Activated CD8-positive, alpha-beta T cell treated with anti-CD3 and anti-CD28 coated beads for 36 hours (primary cell): ENCODE measurements at regions not wholly inside any gene's neighbourhood (a gene's known extent, or its start where the extent isn't known, plus 50 kb on each side); places are given as distances from the start of the nearest gene placed in this dataset.

ENCODE experiments used
- ATAC-seq: fragments of 200-7000 bp; cut with Tn5 transposase; one replicate; pipeline ENCODE4 v1.10.0; 2021; ENCODE audit warnings: mild to moderate bottlenecking, moderate library complexity
- CTCF ChIA-PET: fragments of 350-600 bp; sonication (Branson Sonifier 250); formaldehyde crosslinking; loops from one replicate; lab custom pipeline; 2021; ENCODE audit warnings: antibody characterized with exemption; lab: Charles Lee
- POLR2A ChIA-PET: fragments of 350-600 bp; sonication (Branson Sonifier 250); formaldehyde crosslinking; loops from one replicate; lab custom pipeline; 2021; ENCODE audit warnings: antibody characterized with exemption; lab: Charles Lee
- DNase-seq: peaks from one replicate; pipeline ENCODE4 v3.0.0-alpha.2; 2020
- H3K27ac Mint-ChIP-seq: one replicate; pipeline ENCODE4 v1.8.0; 2021; ENCODE audit warnings: mild to moderate bottlenecking, mixed read lengths
- H3K27me3 Mint-ChIP-seq: one replicate; pipeline ENCODE4 v1.8.0; 2021; ENCODE audit warnings: mixed read lengths
- H3K36me3 Mint-ChIP-seq: one replicate; pipeline ENCODE4 v1.8.0; 2021; ENCODE audit warnings: low read depth, mixed read lengths
- H3K4me1 Mint-ChIP-seq: one replicate; pipeline ENCODE4 v1.8.0; 2021; ENCODE audit warnings: low read depth, mixed read lengths
- H3K4me3 Mint-ChIP-seq: one replicate; pipeline ENCODE4 v1.8.0; 2021; ENCODE audit warnings: mild to moderate bottlenecking, moderate library complexity, mixed read lengths
- H3K9me3 Mint-ChIP-seq: one replicate; pipeline ENCODE4 v1.8.0; 2021; ENCODE audit warnings: mixed read lengths
- CTCF ChIP-seq: fragments of 200-600 bp; IDR thresholded peaks from one replicate; pipeline ENCODE4 v1.8.0; 2022; ENCODE audit warnings: antibody characterized with exemption, mild to moderate bottlenecking
- intact Hi-C: fragments of 100-400 bp; cut with micrococcal nuclease; formaldehyde crosslinking; loops from one replicate; pipeline ENCODE4 v1.10.0; 2022

GRCh38 chr11:32312865-32313403 lies 122.4 kb downstream of the WT1 start:
- intact Hi-C loops, result no loop called here
- ChIA-PET CTCF (interaction anchor here (1.1 to 3.5 kb wide), 8 partner anchors 9 to 137 kb away, joined by 3 to 14 read pairs (median 5); no protein-coding TSS in a partner anchor), POLR2A (no interaction called here)
- no peaks in the 10 kb centered on the region for H3K9me3 Mint-ChIP-seq
- H3K4me1 Mint-ChIP-seq, result peaks cover 7% of the 10 kb centered on the region
- DNase-seq (peak; percentile 57), ATAC-seq (peak; percentile 85)
- no peak overlapping the region for H3K4me3 Mint-ChIP-seq
- H3K27me3 Mint-ChIP-seq, result peaks cover 8% of the 10 kb centered on the region
- TF ChIP-seq CTCF, result peak; percentile 39
- no peak overlapping the region for H3K27ac Mint-ChIP-seq
- H3K36me3 Mint-ChIP-seq, result no peaks in the 10 kb centered on the region

GRCh38 chr11:32313477-32313876 lies 121.9 kb downstream of the WT1 start:
- ATAC-seq (no peak), DNase-seq (no peak)
- Mint-ChIP-seq H3K4me1 (peaks cover 8% of the 10 kb centered on the region), H3K9me3 (no peaks in the 10 kb centered on the region), H3K4me3 (no peak overlapping the region), H3K36me3 (no peaks in the 10 kb centered on the region), H3K27ac (no peak overlapping the region), H3K27me3 (peaks cover 8% of the 10 kb centered on the region)
- intact Hi-C loops, result no loop called here
- TF ChIP-seq CTCF, result no peak
- ChIA-PET POLR2A (no interaction called here), CTCF (interaction anchor here (1.1 to 3.5 kb wide), 8 partner anchors 8 to 138 kb away, joined by 3 to 14 read pairs (median 4); no protein-coding TSS in a partner anchor)

- ATAC-seq, result no peak
Observed at GRCh38 chr11:32315121-32315520, 120.2 kb downstream of the WT1 start.

DNA sequence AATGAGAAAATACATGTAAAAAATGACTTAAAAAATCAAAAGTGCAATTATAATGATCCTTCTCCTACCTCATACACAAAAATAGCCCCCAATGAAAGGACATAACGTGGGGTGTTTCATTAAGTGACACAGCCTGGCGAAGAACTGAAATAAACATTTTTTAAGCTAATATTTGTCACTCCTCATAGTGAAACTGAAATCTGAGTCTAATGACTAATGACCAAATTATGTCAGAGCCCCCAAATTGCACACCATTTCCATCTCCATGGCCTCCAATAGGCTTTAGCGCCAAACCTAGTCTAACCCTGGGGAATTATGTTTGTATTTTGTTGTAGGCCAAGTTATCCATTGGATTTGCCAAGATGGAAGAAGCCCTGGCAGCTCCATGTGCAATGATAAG lies 119.1 kb downstream of the WT1 start:
- ChIA-PET CTCF (no interaction called here), POLR2A (interaction anchor here (1.6 kb wide), 1 partner anchor 11 kb away, joined by 3 read pairs; no protein-coding TSS in a partner anchor)
- H3K27ac Mint-ChIP-seq, result no peak overlapping the region
- peaks cover 8% of the 10 kb centered on the region for H3K4me1 Mint-ChIP-seq
- no peaks in the 10 kb centered on the region for H3K36me3 Mint-ChIP-seq
- no peak overlapping the region for H3K4me3 Mint-ChIP-seq
- TF ChIP-seq CTCF, result no peak
- ATAC-seq (no peak), DNase-seq (no peak)
- intact Hi-C loops, result no loop called here
- no peaks in the 10 kb centered on the region for H3K9me3 Mint-ChIP-seq
- peaks cover 11% of the 10 kb centered on the region for H3K27me3 Mint-ChIP-seq

More at GRCh38 chr11:32315121-32315520, 120.2 kb downstream of the WT1 start:
- intact Hi-C loops, result no loop called here
- ChIA-PET CTCF (interaction anchor here (1.9 to 3.5 kb wide), 2 partner anchors 8 to 17 kb away, joined by 5 to 14 read pairs; no protein-coding TSS in a partner anchor), POLR2A (interaction anchor here (1.1 kb wide), 1 partner anchor 11 kb away, joined by 3 read pairs; no protein-coding TSS in a partner anchor)
- Mint-ChIP-seq H3K36me3 (no peaks in the 10 kb centered on the region), H3K27me3 (peaks cover 10% of the 10 kb centered on the region), H3K4me3 (no peak overlapping the region), H3K4me1 (peaks cover 8% of the 10 kb centered on the region), H3K27ac (no peak overlapping the region), H3K9me3 (no peaks in the 10 kb centered on the region)
- no peak for DNase-seq
- TF ChIP-seq CTCF, result no peak

- no peak for ATAC-seq
- DNase-seq, result no peak
- no peaks in the 10 kb centered on the region for H3K36me3 Mint-ChIP-seq
- intact Hi-C loops, result no loop called here
- no peak for TF ChIP-seq CTCF
- H3K9me3 Mint-ChIP-seq, result no peaks in the 10 kb centered on the region
- H3K4me1 Mint-ChIP-seq, result peaks cover 8% of the 10 kb centered on the region
- ChIA-PET POLR2A (interaction anchor here (1.6 kb wide), 1 partner anchor 12 kb away, joined by 3 read pairs; no protein-coding TSS in a partner anchor), CTCF (interaction anchor here (1.0 kb wide), 1 partner anchor 10 kb away, joined by 4 read pairs; no protein-coding TSS in a partner anchor)
- no peak overlapping the region for H3K27ac Mint-ChIP-seq
- H3K4me3 Mint-ChIP-seq, result no peak overlapping the region
- peaks cover 11% of the 10 kb centered on the region for H3K27me3 Mint-ChIP-seq
Observed at GRCh38 chr11:32316858-32317642, 118.3 kb downstream of the WT1 start.
